Cardiac muscle cell (in vitro differentiated cells and primary cell): ENCODE measurements at regions not wholly inside any gene's neighbourhood (a gene's known extent, or its start where the extent isn't known, plus 50 kb on each side); places are given as distances from the start of the nearest gene placed in this dataset.

Experiments
- DNase-seq, 2 donors: peaks; one replicate each; pipeline versions ENCODE4 v3.0.0 to v3.0.0-alpha.2; 2010 to 2017; ENCODE audit warnings: low read depth in 1 of 2, low spot score in 1 of 2
- H3K27ac ChIP-seq: fragments of 200-600 bp; sonication (generic); 2 replicates; pipeline ENCODE4 v1.5.1; 2016
- H3K27me3 ChIP-seq: fragments of 200-600 bp; sonication (generic); 2 replicates; pipeline ENCODE4 v1.6.0; 2016; ENCODE audit warnings: control low read depth
- H3K36me3 ChIP-seq: fragments of 200-600 bp; sonication (generic); 2 replicates; pipeline ENCODE4 v1.5.1; 2016; ENCODE audit warnings: control low read depth
- H3K4me1 ChIP-seq: fragments of 200-600 bp; sonication (generic); 2 replicates; pipeline ENCODE4 v1.8.1; 2017; ENCODE audit warnings: low read depth, mild to moderate bottlenecking, mixed run types
- H3K4me3 ChIP-seq: fragments of 200-600 bp; sonication (generic); 2 replicates; pipeline ENCODE4 v1.5.1; 2016; ENCODE audit warnings: mild to moderate bottlenecking
- H3K9me3 ChIP-seq: fragments of 200-600 bp; sonication (generic); 2 replicates; pipeline ENCODE4 v1.5.1; 2017; ENCODE audit warnings: low read depth, mild to moderate bottlenecking, control low read depth
- CTCF ChIP-seq: IDR thresholded peaks from 2 replicates; pipeline ENCODE4 v1.5.1; 2012; ENCODE audit warnings: low read depth, mild to moderate bottlenecking, low read length

- no peaks in the 10 kb centered on the region for H3K27me3 ChIP-seq
- no peak for DNase-seq
- no peaks in the 10 kb centered on the region for H3K9me3 ChIP-seq
- peaks cover 22% of the 10 kb centered on the region for H3K4me1 ChIP-seq
- no peak overlapping the region for H3K4me3 ChIP-seq
- no peak for TF ChIP-seq CTCF
- H3K36me3 ChIP-seq = no peaks in the 10 kb centered on the region
- no peak overlapping the region for H3K27ac ChIP-seq
These were observed 396.8 kb downstream of the SOX9 start for GRCh38 chr17:72517413-72518158.

GRCh38 chr17:72518159-72518732, 397.4 kb downstream of the SOX9 start:
- Histone ChIP-seq H3K9me3 (no peaks in the 10 kb centered on the region), H3K27ac (no peak overlapping the region), H3K27me3 (no peaks in the 10 kb centered on the region), H3K4me3 (no peak overlapping the region), H3K36me3 (no peaks in the 10 kb centered on the region), H3K4me1 (peaks cover 22% of the 10 kb centered on the region)
- TF ChIP-seq CTCF = no peak
- DNase-seq = no peak

GRCh38 chr17:72518753-72519597, 398.2 kb downstream of the SOX9 start:
- TF ChIP-seq CTCF = no peak
- DNase-seq = no peak

GRCh38 chr17:72519598-72519936, 398.7 kb downstream of the SOX9 start:
- Histone ChIP-seq H3K4me3 (no peak overlapping the region), H3K9me3 (no peaks in the 10 kb centered on the region), H3K27ac (no peak overlapping the region), H3K27me3 (no peaks in the 10 kb centered on the region), H3K36me3 (no peaks in the 10 kb centered on the region), H3K4me1 (peaks cover 22% of the 10 kb centered on the region)
- no peak for DNase-seq
- TF ChIP-seq CTCF = no peak

More at GRCh38 chr17:72518753-72519597, 398.2 kb downstream of the SOX9 start:
- H3K9me3 ChIP-seq = no peaks in the 10 kb centered on the region
- H3K36me3 ChIP-seq = no peaks in the 10 kb centered on the region
- no peak overlapping the region for H3K27ac ChIP-seq
- H3K27me3 ChIP-seq = no peaks in the 10 kb centered on the region
- peaks cover 22% of the 10 kb centered on the region for H3K4me1 ChIP-seq
- H3K4me3 ChIP-seq = no peak overlapping the region

- Histone ChIP-seq H3K4me1 (peaks cover 15% of the 10 kb centered on the region), H3K36me3 (no peaks in the 10 kb centered on the region), H3K27ac (no peak overlapping the region), H3K27me3 (no peaks in the 10 kb centered on the region), H3K9me3 (no peaks in the 10 kb centered on the region), H3K4me3 (no peak overlapping the region)
- DNase-seq = no peak
- TF ChIP-seq CTCF = no peak
These were observed 400.0 kb downstream of the SOX9 start for GRCh38 chr17:72520665-72521303.
